ENCODE measurements at regions not wholly inside any gene's neighbourhood (a gene's known extent, or its start where the extent isn't known, plus 50 kb on each side); places are given as distances from the start of the nearest gene placed in this dataset.
A peak's percentile ranks its signal among the peaks of the same experiment; 100 is the strongest.

DNA sequence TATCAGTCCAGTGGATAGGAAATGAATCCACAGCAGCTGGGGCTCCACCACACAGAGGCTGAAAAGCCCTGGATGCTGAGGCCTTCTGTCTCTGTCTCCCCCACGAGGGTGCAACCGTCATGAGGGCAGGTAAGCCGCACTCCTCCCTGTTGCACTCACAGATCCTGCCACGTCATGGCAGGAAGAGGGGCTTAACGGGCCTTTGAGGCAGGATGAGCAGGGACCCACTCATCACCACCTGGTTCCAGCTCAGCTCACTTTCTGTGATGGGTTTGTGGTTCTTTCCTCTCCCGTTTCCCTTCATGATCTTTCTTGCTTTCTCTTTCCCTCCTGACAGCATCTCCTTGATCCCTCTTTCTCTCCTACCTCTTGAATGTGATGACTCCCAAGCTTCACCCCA lies 575.2 kb downstream of the CCDC171 start:
- DNase-seq (ENCODE audit: low read depth in 4 of 4, low spot score in 3 of 4) = no peak

DNA sequence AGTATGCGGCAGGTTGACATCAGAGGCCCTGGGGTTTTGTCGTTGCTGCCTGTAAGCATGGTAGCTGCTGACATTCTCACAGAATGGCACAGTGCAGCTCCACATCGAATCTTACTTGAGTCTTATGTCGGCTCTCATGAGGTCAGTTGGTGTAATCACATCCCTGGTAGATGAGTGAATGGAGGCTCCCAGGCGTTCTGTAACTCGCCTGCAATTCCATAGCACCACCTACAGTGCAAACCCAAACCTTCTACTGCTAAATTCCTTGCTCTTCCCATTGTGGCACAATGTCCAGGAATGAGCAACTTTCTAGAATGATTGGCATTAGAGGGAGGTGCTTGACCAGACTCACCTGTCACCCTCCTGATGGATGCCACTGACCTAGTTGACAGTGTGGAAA lies 578.4 kb downstream of the CCDC171 start:
- no peak for DNase-seq (ENCODE audit: low read depth in 4 of 4, low spot score in 3 of 4)

DNA sequence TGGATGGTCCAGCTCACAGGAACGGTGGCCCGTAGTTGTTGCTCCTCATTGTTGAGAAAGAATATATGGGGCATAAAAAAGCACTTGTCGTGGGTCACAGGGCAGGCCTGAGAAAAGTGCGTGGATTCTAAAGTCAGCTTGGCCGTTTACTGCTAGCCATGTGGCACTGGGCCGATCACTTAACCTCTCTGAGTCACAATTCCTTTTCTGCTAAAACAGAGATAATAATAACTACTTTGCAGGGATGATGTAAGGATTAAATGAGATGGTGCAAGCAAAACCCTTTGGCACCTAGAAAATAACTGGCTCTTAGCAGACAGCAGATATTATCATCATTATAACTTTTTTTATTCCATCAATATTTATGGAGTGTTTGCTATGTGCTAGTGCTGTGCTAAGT lies 579.7 kb downstream of the CCDC171 start:
- no peak for DNase-seq (ENCODE audit: low read depth in 4 of 4, low spot score in 3 of 4)

DNA sequence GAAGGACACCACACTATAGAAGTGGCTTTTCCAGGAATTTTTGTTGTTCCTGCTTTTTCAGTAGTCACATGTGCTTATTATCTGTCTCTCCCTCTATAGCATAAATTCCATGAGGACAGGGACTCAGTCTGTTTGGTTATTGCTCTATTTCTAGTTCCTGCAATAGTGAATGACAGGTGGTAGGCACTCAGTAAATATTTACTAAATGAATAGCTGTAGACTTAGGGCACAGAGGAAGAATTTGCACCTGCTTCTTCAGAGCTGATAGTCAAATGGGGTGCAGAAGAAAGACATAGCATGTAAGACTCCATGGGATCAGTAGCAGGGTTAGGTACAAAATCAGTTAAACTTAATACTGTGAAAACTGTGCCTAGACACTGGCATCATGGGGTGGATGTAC lies 580.2 kb downstream of the CCDC171 start:
- DNase-seq (ENCODE audit: low read depth in 4 of 4, low spot score in 3 of 4) = no peak

DNA sequence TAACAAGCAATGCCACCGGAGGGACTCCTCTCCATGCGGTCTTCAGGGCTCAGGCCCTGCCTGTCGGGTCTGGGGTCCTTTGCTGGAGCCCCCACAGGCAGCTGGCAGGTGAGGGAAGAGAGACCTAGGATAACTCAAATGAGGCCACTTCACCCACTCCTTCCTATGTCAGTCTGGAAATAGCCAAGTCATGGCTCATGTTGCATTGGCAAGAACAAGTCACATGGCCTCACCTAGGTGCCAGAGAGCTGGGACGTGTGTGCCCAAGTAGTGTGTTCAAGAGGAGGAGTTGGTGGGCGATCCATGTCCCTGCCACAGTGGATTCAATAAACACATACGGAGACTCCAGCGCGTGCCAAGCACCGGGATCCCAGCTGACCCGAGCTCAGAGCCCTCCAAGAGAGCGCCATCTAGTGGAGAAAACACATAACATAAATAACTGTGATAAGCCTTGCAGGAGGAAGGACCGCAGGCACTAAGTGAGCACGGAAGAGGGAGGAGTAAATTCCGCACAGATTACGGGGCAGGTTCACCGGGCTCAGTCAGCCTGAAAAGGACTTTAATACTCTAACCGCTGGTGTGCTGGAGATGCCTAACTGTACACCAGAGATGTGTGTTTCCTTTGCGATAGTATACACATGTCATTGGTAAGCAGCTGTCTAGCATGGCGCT lies 580.8 kb downstream of the CCDC171 start:
- DNase-seq (ENCODE audit: low read depth in 4 of 4, low spot score in 3 of 4) = peak in 2 of 4 donors; percentile 26 to 41

DNA sequence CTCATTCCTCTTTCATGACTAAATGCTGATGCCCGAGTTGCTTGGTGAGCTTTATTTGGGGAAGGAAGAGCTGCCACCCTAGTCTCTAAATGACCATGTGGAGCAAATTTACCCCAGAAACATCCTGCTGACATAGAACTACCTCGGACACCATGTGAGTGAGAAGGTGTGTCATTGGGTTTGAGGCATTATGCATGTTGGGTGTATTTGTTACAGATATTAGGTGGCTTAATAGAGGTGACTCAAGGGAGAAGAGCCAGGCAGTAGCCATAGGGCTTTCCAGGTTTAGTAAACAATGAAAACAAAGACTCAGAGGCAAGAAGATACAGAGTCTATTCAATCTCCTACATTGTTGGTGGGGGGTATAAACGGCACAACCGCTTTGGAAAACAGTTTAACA lies 581.5 kb downstream of the CCDC171 start:
- DNase-seq (ENCODE audit: low read depth in 4 of 4, low spot score in 3 of 4) = no peak

DNA sequence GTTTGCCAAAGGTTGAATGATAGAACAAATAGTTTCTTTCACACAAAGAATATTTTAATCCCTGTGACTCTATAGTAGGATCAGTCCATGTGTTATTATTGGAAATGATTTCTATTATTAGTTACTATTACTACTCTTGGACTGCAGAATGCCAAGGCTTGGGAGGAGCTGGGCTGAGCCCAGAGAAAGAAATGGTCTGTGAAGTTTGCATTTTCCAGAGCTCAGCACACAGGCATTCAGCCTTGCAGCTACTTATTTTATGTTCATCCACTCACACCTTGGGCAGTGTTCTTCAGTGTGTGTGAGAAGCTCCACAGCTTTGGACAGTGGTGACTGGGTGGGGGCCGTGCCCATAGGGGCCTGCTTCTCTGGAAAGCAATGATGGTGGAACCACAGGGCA lies 583.1 kb downstream of the CCDC171 start:
- no peak for DNase-seq (ENCODE audit: low read depth in 4 of 4, low spot score in 3 of 4)

DNA sequence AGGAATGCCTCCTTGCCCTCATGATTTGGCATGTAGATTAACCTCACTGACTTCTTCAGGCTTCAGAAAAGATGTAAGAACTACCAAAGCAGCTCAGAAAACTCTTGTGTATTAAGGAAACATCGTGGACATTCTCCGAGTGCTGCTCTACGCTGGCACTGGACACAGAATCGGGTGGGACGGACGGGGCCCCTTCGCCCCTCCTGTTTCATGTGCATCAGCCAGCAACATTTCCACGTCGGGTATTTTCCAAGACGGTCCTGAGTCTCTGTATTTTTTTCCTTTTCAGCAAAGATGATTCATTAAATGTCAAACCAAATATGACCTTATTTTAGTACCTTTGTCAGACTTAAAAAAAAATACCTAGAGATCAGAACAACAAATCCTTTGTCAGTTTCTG lies 583.6 kb downstream of the CCDC171 start:
- no peak for DNase-seq (ENCODE audit: low read depth in 4 of 4, low spot score in 3 of 4)

DNA sequence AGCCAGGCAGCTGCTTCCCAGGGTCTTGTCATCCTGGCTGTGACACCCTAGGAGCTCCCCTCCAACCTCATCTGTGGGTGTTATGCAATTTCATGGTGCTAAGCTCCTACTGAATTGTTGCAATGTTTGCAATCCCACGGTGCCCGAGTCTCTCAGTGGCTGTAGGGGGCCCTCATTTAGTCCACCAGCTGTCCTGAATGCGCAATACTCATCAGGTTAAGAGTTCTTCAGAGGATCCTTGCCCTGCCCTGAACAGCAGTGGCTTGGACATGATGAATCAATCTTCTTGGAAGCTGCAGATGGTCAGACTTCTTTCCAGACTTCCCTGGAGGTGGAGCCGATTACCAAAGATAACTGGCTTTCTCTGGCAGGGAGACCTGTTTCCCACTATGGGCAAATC lies 584.1 kb downstream of the CCDC171 start:
- no peak for DNase-seq (ENCODE audit: low read depth in 4 of 4, low spot score in 3 of 4)

DNA sequence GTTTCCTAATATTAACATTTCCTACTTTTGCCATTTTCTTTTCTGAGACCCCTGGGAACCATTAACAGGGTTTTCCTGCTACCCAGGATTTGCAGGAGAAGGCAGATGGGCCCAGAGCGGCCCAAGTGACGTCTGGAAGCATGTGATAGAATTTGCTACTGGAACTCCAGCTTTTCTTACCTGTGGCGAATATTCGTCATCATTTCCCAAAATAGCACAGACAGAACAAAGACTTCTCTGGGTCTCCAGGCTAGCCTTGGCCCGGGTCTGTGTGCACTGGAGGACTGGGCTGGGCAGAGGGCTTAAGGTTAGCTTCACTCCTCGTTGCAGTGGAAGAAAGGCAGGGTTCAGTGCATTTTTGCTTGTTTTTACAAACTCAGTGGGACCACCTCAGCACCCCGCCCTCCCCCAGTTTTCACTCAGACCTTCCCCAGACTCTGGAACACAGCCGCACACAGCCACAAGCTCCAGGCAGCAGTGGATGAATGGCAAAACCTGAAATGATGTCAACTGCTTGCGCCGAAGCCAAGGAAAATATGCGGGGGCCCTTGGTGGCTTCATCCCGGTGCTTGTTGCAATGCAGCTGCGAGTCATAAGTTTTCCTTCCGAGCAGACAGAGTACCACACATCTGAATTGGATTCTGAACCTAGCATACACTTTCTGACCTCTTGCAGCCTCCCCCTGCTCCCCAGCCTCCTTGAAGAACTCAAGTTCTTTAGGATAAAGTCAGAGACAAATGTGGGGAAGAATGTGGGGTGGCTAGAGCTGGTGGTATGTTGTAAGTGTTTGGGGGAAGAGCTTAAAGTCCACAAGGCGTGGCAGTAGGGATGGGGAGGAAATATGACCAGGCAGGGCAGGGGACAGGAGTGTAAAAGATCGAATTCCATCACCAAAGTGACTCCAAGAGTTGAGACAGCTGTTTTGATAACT lies 586.0 kb downstream of the CCDC171 start:
- peak in 3 of 4 donors; percentile 66 to 71 (median 68) for DNase-seq (ENCODE audit: low read depth in 4 of 4, low spot score in 3 of 4)

DNA sequence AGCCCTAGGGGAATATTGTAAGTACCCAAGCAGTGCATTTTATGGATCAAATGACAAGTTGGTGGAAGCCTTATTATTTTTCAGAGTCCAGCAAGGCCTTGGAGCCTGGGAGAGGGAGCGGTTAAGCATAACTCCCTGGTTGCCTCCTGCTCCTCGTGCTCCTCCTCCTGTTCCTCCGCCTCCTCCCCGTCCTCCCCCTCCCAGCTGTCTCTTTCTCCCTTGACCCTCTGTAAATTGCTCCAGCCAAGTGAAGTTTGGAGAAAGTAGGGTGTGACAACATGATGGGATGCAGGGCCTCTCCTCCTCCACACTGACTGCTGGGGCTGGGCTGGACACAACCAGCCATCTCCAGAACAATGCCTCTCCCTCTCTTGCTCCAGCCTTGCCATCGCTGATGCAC lies 586.9 kb downstream of the CCDC171 start:
- DNase-seq (ENCODE audit: low read depth in 4 of 4, low spot score in 3 of 4) = peak in 3 of 4 donors; percentile 39 to 61 (median 46)

DNA sequence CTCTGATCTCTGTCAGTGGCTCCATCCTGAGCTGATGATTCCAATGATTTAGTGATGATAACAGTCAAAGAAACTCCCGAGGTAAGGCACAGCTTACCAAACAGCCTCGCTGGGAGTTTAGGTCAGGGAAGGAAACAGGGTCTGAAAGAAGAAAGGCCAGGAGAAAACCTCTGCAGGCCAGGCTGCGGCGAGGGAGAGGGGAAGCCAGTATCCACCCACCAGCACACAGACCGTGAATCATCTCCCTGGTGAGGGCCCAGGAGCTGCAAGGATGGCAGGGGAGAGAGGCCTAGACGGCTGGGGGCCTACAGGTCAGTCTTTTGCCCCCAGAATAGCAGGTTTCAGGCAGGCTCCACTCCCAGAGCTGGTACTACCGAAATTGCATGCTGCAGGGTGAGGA lies 590.5 kb downstream of the CCDC171 start:
- no peak for DNase-seq (ENCODE audit: low read depth in 4 of 4, low spot score in 3 of 4)

DNA sequence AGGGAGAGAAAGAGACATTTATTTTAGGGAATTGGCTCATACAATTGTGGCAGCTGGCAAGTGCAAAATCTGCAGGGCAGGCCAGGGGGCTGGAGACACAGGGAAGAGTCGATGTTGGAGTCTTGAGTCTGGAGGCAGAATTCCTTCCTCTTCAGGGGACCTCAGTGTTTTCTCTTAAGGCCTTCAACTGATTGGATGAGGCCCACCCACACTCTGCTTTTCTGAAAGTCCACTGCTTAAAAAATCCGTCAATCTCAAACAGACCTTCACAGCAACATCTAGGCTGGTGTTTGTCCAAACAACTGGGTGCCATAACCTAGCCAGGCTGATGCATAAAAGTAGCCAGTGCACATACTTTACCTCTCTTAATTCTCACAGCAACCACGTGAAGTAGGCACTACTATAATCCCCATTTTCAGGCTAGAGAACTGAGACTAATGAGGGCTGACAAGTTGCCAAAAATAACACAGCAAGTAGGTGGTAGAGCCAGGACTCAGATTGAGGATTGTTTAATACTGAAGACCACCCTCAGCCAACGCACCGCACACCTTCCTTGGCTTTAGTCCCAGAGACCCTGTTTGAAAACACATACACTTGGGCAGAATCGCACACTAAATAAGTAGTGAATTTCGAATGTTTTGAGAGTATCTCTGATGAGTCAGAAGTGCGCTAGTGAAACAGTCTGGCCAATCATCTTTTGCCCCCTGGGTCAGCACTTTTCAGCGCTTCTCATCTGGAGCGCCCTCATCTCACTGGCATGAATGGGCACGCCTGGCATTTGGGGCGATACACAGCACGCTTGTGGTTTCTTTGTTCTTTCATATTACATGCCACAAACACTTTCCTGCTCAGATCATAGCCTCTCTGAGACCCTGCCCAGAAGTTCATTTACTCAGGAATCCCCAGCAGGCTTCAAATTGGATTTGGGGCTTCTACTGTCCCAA lies 591.4 kb downstream of the CCDC171 start:
- no peak for DNase-seq (ENCODE audit: low read depth in 4 of 4, low spot score in 3 of 4)

DNA sequence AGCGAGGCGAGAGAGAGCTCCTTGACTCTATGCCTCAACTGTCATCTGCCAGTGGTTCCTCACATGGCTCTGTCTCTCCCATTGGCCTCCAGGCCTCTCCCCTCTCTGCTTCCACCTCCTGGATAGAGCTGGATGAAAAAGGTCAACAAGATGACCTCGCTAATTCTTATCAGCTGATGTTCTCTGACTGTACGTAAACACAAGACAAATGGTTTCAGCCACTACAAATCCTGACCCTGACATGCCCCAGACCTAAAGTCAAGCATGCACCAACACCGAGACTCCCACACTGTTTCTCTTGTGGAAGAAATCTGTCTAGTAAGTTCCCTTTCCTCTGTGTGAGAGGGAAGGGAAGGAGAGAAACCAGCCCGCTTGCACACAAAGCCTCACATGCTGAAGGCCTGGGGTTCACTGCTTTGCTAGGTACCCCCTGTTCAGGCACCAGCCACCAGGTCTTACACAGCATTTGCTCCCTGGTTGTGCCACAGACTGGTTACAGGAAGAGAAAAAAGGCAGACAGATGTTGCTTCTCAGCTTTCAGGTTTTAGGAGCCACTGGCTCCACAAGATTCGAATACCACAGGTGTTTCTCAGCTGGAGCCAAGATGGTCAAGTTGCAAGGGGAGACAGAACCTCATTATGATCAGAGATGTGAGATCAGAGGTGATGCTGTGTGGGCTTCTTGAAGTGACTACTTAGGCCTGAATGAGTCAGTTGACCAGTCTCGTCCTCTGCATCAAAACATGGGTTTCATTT lies 592.5 kb downstream of the CCDC171 start:
- DNase-seq (ENCODE audit: low read depth in 4 of 4, low spot score in 3 of 4) = peak in 1 of 4 donors; percentile 38

DNA sequence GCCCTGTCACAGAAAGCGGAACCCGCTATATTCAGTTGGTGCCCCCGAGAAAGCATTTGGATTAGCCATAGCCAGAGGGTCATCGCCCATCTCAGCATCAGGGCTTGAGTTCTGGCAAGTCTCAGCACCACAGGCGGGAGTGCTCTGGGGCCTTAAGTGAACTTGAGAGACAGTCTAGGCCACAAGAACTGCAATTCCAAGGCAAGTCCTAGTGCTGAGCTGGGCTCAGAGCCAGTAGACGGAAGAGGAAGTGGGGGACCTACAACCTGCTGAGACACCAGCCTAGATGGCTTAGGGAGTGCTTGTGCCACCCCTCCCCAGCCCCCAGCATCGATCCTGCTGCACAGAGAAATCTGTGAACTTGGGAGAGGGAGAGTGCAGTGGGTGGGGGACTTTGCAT lies 594.9 kb downstream of the CCDC171 start:
- DNase-seq (ENCODE audit: low read depth in 4 of 4, low spot score in 3 of 4) = no peak

DNA sequence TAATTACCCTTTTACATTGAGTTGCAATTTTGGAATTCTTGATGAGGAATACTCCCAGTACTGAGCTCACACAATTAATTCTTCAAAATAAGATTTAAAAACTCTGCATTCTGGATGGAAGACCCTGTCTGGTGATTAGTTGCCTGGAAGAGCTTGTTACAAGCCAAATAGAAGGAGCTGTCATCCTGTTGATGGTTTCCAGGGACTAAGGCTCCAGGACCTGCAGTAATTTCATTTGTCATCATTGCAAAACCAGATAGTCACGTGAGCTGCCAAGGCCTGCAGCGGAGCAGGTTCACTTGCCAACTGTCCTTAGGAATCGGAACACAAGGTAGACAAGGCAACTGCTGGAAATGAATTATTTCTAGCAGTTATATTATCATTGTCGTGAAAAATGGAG lies 597.7 kb downstream of the CCDC171 start:
- no peak for DNase-seq (ENCODE audit: low read depth in 4 of 4, low spot score in 3 of 4)

DNA sequence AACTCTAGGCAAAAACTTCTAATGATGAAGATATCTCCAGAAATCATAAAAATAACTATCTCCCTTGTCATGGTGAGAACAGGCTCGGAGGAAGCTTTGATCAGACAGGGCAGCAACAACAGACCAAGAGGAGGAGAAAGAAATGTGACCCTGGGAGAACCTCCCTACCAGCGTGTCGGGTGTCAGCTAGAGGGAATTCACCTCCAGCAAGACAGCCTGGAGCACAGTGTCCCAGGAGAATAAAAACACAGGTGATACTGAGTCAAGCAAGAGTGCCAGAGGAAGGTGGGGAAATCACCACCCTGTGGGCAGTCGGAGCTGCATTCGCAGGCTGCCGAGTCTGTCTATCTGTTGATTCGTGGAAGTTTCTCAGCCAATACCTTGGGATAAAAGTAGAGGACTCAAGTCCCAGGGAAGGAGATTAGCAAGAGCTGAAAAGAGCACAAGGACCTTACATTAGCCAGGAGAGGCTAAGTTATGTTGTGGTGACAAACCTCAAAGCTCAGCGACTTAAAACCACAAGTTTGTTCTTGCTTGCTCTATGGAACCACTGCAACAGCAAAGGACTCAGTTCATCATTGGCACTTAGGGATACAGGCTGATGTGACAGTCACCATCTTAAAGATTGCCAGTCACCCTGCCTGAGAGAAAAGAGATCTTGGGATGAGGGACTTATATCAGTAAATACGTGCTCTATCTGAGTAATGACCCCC lies 598.3 kb downstream of the CCDC171 start:
- DNase-seq (ENCODE audit: low read depth in 4 of 4, low spot score in 3 of 4) = no peak

DNA sequence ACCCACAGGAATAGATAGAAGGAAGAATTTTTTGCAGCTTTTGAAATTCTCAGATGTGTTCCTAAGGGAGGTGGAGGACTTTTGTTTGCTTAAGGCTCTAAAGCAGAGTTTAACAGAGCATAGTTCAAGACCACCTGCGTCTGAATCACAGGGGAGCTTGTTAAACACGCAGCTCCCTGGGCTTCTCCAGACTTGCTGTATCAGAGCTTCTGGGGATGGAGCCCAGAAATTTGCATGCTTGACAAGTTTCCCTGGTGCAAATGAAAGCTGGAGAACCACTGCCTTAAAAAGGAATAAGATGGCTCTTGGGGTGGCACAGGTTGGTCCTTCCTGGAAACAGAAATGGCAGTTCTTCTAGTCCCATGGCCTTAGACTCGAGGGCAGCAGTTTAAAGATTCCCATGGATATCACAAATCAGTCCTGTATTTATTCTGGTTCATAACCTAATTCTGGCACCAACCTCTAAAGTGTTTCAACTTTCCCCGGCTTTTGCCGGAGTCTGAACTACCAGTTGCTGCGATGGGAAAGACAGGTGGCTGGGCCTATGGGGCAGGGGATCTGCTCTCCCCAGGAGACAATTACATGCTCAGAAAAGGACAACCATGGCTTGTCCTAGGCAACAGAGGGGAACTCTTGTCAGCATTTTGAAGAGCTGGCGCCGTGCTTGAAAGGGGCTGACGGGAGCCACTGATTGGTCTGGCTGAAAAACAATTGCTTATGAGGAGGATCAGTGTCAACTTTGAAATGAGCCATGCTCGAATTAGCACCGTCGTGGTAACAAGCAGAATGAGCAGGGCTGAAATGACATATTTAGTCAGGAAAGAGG lies 599.6 kb downstream of the CCDC171 start:
- no peak for DNase-seq (ENCODE audit: low read depth in 4 of 4, low spot score in 3 of 4)

DNA sequence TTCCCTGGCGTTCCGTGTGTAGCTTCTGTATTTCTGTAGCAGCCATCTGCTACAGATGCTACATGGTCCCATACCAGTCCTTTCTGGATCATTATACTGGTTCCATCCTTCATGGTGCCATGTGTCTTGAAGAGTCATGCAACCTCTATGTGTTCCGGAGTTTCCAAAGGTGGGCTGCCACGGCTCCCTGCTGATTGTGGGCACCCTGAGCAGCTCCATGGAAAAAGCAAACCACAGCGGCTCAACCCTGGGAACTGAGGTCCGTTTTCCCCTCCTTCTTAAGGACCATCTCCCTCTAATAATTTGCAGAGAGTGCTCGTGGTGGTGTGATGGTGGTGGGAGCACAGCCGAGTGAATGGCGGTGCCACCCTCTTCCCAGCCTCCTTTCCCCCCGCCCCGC lies 600.4 kb downstream of the CCDC171 start:
- no peak for DNase-seq (ENCODE audit: low read depth in 4 of 4, low spot score in 3 of 4)
